NOMO-1 treated with dmso at 0.1 percent for 144 hours (cell line): ENCODE measurements at regions not wholly inside any gene's neighbourhood (a gene's known extent, or its start where the extent isn't known, plus 50 kb on each side); places are given as distances from the start of the nearest gene placed in this dataset.
"Not testable (repeated sequence)": the region's sequence is repeated elsewhere in the genome, so short reads cannot be mapped to it uniquely, and the experiment has no call there.

Experiments used
- DNase-seq: peaks from one replicate; lab custom pipeline; 2025; ENCODE audit not compliant: unreplicated experiment; lab: John Stamatoyannopoulos, UW

DNA sequence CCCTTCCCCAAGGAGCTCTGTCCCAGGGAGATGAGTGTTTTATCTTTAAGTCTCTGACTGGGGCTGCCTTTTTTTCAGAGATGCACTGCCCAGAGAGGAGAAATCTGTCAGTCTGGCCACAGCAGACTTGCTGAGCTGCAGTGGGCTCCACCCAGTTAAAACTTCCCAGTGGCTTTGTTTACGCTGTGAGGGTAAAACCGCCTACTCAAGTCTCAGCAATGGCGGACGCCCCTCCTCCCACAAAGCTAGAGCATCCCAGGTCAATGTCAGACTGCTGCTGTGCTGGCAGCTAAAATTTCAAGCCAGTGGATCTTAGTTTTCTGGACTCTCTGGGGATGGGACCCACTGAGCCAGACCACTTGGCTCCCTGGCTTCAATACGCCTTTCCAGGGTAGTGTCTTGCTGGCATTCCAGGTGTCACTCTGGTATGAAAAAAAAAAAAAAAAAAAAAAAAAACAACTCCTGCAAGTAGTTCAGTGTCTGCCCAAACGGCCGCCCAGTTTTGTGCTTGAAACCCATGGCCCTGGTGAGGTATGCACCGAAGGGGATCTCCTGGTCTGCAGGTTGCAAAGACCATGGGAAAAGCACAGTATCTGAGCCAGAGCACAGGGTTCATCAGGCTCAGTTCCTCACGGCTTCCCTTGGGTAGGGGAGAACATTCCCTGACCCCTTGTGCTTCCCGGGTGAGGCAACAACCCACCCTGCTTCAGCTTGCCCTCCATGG, 1616.1 kb upstream of the ADGRL3 start:
- DNase-seq = no peak

DNA sequence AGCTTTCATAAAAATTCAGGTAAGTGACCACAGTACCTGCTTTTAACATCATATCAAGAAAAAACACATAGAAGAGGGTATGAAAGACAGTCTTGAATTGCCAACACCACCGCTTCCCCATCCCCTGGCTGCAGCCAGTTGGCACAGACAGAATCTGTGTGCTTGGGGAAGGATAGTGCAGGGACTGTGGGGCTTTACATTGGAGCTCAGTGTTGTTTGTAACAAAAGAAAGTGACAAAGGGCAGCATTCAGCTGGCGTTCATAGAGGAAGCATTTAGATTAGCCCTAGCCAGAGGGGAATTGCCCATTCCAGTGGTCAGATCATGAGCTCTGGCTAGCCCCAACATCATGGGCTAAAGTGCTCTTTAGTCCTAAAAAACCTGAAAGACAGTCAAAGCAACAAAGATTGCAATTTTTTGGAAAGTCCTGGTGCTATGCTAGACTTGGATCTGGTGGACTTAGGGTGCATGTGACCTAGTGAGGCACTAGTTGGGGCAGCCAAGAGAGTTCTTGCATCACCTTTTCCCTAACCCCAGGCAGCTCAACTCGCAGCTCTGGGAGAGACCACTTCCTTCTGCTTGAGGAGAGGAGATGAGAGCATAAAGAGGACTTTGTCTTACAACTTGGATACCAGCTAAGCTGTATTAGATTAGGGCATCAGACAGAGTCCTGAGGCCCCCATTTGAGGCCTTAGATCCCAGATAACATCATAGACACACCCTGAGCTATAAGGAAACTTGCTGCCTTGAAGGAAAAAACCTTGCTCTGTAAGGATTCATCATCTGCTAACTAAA, 1602.4 kb upstream of the ADGRL3 start:
- DNase-seq = no peak

DNA sequence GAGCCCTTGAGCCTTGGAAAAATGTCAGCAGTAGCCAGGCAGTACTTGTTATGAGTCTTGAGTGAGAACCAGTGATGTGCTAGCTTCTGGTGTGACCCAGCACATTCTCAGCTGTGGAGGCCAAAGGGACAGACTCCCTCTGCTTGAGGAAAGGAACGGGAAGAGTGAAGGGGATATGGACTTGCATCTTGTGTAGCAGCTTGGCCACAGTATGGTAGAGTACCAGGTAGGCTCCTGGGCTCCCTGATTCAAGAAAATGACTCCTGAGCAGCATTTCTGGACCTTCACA, 1601.9 kb upstream of the ADGRL3 start:
- DNase-seq = no peak

DNA sequence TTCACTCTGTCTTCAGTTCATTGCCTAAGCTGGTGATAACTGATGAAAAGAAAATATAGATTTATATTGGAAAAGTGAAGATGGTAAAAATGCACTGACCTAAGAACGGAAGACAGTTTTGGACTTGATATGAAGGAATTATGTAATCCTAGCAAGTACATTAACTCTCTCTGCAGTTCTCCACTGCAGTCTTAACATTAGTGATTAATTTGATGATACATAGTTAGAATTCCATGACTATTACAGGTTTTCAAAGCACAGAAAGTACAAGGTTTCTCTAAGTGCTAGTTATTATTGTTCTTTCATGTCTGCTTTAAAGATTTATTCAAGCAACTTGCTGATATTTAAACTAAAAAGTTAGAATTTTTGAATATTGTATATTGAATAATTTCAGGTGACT, 1591.7 kb upstream of the ADGRL3 start:
- DNase-seq = no peak

DNA sequence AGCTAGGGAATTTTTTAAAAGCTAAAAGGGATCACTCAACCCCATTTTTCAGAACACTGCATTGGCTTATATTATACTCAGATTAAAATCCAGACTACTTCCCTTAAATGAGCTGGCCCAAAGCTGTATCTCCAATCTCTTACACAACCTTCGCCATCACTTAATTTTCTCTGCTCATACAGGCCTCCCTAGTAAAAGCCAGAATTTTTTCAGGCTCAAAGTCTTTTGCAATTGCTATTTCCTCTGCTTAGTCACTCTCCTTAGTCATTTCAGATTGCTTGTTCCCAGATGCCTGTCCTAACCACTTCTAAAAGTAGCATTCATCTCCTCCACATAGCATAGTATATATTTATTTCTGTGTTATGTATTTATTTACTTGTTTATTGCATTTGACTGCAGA, 1587.9 kb upstream of the ADGRL3 start:
- DNase-seq = no peak

DNA sequence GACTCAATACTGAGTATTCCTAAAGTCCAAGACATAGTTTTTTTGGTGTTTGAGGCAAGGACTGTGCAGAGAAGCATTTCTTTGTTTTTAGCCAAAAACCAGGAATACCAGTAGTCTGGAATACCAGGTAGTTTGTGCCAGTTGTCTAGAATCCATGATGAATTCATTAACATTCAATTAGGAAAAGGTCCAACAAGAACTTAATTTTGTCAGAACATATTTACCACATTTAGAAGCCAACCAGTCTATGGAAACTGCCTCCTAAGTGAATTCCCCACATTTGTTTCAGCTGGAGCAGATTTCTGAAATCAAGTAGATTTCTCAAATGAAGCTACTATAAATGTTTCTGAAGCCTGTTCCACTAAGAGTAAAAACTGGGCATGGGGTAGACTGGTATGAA, 1584.8 kb upstream of the ADGRL3 start:
- DNase-seq = no peak

DNA sequence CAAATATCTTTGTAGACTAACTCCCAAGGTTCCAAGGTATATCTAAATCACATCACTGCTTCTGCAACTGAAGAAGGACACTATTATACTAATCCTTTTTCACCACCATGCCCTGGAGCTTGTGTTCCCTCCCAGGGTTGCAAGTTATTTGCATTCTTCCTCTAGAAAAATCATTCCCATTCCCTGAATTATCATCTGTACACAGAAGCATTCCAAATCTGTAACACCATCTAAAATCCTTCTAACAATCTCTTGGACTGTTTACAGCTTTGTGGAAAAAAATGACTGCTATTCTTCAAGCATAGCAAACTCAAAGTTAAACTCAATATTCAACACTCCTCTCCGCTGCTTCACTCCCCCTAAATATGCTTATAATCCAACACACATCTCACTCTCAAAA, 1570.8 kb upstream of the ADGRL3 start:
- DNase-seq = no peak

DNA sequence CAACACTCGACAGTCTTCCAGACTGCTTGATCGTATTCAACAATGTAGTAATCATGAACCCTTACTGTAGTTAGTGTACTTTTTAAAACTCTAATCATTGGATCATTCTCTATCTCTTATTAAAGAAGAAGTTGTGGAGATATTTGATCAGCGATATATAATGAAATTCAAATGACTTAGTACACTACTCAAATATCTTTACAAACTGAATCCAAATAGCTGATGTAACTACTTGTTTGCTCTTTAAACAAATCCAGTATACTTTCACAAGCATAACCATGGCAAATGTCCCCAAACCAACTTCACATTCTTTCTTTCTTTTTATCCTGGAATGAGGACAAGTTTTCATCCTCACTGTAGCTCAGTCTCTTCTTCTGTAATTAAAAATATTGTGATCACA, 1569.9 kb upstream of the ADGRL3 start:
- DNase-seq = no peak

DNA sequence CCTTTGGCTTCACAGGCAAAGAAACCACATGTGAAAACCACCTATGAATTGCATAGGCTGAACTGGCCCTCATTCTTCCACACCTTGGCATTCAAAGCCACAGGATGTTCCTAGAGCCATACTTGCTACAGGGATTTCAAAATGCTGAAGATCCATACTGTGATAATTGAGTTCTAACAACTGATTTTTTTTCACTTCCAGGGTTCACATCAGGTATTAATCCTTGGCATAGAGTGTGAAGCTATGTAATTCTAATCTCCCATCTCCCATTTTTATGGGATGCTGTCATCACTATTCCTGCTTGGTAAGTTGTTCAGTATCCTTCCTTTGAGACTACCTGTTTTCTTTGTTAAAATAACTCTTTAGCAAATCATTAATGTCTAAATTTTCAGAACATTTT, 1569.2 kb upstream of the ADGRL3 start:
- DNase-seq = no peak

DNA sequence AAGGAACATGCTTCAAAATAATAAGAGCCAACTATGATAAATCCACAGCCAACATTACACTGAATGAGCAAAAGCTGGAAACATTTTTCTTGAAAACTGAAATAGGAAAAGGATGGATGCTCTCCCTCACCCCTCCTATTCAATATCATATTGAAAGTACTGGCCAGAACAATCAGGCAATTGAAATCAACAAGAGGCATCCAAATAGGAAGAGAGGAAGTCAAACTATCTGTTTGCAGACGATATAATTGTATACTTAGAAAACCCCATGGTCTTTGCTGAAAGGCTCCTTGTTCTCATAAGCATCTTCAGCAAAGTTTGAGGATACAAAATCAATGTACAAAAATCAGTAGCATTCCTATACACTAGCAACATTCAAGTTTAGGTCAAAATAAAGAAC, 1562.5 kb upstream of the ADGRL3 start:
- DNase-seq = no peak

DNA sequence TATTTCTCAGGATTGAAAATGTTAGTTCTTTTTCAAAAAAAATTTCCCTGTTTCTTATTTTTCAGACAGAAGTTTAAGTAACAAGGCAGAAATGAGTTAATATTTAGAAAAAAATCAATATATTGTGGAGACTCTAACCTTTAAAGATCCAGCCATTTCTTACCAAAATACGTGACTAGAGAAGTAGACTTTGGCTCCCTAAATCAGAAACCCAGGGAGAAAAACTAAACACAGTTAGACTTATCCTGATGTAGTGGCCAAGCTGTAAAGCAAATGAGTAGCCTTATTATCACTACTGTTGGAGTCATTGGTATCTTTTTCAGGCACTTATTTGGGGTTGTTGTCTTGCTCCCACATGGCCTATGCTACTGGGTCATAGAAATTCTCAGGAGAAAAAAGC, 1556.4 kb upstream of the ADGRL3 start:
- DNase-seq = no peak

DNA sequence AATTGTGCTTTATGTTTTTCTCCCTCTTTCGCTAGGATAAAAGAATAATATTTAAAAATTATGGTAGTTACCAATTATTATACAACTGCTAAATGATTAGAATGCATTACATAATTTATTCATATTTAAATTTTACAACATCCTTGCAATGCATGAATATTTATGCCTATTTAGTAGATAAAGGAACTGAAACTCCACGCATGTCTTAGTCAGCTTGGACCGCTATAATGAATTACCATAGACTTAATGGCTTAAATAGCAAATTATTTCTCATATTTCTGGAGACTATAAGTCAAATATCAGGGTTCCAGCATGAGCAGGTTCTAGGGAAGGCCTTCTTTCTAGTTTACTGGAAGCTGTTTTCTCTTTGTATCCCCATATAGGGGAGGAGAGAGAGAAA, 1555.4 kb upstream of the ADGRL3 start:
- DNase-seq = no peak

DNA sequence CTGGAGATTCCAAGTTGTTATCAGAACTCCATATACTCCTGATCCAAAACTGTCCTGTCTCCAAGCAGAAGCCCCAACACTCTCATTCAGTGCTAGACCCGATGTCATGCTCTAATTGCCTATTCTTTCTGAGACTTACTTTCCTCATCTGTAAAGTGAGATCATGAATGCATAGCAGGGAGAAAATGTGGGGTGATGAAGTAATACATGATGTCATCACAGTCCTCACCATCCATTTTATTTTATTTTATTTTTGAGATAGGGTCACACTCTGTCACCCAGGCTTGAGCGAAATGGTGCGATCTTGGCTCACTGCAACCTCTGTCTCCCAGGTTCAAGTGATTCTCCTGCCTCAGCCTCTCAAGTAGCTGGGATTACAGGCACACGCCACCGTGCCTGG, 1554.0 kb upstream of the ADGRL3 start:
- DNase-seq = no peak

DNA sequence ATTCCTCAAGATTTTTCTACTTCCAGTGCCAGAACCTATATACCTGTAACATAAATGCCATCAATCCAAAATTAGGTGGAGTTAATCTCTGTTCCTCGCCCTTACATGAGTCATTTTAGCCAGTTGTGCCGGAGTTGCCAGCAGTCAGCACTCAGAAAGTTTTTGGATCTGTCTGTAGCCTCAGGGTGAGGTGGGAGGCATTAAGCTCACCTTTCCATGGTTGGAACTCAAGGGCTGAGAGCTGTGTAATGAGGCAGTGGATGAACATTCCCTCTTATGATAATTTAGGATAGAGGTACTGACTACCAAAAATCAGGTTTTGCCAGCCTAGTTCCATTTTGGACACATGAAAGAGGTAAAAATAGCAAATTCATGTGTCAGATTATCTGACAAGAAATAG, 1553.1 kb upstream of the ADGRL3 start:
- DNase-seq = no peak

DNA sequence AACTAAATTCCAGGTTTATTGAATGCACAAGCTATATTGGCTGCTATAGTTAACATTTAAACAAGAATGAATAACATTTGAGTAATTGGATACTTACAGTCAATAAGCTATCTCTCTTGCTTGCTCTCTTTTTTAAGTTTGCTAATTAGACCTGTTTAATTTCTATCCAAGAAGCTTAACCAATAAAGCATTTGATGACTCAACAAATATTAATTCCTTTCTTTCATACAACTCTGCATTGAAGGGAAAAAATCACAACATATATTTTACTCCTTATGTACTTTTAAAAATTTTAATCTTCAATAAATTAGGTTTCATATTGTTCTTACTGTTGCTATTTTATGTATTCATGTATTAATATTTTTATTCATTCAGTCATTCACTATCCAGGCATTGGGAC, 1552.6 kb upstream of the ADGRL3 start:
- no peak for DNase-seq

DNA sequence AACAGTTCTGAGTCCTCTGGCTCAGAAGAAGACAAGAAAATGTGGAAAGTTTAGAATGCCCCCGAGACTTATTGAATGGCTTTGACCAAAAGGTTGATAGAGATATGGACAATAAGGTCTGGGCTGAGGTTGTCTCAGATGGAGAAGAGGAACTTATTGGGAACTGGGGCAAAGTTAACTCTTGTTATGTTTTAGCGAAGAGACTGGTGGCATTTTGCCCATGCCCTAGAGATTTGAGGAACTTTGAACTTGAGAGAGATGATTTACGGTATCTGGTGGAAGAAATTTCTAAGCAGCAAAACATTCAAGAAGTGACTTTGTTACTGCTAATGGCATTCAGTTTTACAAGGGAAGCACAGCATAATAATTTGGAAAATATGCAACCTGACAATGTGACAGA, 1549.3 kb upstream of the ADGRL3 start:
- no peak for DNase-seq

DNA sequence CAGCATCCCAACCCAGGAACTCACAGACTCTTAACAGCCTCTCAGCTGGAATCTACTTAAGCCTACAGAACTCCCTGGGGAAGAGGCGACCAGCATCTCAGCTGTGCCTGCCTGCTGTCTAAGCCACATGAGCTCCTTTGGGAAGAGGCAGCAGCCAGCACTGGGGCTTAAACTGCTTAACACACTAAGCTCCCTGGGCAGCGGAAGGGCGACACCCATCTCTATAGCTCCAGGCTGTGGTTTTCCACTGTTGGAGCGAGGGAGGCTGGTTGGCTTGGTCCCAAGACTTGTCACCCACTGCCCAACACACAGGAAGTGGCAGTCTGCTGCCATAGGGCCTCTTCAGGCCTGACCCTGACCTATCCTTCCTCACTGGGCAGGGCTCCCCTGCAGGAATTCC, 1544.1 kb upstream of the ADGRL3 start:
- no peak for DNase-seq

DNA sequence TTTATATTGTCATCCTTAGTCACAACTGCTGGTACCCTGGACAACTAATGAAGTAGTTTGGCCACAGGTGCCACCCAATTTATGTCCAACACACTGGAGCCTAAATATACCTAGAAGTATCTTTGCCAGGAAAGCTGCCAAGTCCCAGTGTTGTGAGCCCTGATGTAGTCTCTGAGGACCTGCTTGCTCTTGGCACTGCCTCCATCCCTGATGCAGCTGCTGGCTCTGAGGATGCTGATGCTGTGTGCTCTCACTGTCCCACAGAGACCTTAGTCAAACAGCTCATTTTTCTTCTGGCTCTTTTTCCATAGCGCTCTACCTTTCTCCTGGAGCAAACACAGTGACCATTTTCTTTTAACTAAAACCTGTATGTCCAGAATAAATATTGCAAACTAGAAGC, 1535.4 kb upstream of the ADGRL3 start:
- DNase-seq = no peak

DNA sequence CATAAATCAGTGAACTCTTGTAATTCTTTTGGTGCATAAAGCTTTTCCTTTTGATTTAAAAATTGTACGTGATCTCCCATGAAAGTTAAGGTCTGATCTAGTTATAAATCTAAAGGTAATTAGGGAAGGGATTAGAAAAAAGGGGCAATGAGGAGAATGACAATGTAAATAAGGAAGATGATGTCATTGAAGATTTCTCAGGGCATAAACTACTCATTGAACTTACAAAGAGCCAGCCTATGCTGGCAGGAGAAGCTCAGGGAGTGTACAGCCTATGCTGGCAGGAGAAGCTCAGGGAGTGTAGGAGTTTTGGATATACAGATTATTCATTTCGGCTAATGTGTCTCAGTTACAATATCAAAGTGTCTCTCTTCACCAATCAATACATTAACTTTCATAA, 1533.5 kb upstream of the ADGRL3 start:
- no peak for DNase-seq

DNA sequence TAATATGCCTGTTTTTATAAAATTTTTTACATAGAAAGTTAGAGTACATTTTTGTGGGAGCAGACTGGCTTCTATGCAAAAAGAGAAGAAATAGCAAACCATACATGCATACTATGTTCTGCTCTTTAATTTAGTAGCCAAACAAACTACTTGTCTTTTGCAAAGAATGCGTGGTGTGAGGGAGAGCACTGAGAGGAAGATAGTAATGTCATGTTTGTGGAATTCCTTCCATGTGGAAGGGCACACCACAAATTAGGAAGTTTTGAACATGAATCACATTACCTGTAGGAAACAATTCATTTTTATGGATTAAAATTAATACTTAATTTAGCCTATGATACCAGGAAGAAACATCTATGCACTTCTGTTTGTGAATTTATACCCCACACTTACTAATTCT, 1529.1 kb upstream of the ADGRL3 start:
- DNase-seq = no peak

DNA sequence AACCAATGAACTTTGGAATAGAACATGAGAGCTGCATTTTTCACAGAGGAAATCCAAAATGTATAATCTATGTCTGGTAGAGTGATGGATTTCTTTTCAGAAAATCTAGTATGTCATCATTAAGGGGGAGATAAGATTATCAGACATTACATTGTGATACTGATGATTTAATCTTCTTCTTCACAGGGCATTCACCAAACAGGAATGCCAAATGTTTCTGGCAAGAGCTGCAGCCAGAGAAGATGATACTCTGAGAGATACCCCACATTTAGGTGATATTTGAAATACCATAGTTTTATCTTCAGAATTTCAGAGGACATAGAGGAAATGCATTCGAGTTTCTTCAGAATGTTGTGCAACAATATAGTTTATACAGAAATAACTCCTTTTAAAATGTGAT, 1523.7 kb upstream of the ADGRL3 start:
- DNase-seq = no peak

DNA sequence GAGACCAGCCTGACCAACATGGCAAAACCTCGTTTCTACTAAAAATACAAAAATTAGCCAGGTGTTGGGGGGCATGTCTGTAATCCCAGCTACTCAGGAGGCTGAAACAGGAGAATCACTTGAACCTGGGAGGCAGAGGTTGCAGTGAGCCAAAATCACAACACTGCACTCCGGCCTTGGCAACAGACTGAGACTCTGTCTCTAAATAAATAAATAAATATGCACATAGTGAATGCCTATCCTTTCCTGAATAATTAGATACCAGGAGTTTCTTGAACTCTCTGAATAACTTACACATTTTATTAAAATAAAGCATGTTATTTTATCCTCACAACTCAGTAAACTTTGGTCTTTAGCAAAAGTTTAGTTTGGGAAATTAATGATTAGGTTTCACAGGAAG, 1523.1 kb upstream of the ADGRL3 start:
- DNase-seq = not testable (repeated sequence)

DNA sequence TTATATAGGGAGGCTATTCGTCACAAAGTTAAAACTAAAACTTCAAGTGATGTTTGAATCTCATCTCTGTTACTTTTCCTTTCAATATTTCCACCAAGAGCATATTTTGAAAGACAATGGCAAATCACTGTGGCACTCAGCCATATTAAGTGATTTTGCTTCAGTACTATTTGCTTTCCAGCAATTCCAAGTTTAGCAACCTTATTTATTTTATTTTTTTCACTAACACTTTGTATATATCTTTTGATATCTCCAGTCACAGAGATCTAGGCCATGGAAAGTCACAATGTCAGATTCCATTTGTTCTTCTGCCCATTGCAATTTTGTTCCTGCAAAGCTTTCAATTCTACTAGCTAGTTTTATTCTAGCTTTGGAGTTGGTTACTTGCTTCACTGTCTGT, 1514.5 kb upstream of the ADGRL3 start:
- DNase-seq = no peak
